ENCODE measurements at regions not wholly inside any gene's neighbourhood (a gene's known extent, or its start where the extent isn't known, plus 50 kb on each side); places are given as distances from the start of the nearest gene placed in this dataset.
"Not testable (repeated sequence)": the region's sequence is repeated elsewhere in the genome, so short reads cannot be mapped to it uniquely, and the experiment has no call there.

- not testable (repeated sequence) for DNase-seq
Observed at GRCh38 chr11:87531835-87532234, 494.1 kb downstream of the TMEM135 start.

GRCh38 chr11:87529486-87529885 lies 491.8 kb downstream of the TMEM135 start:
- no peak for DNase-seq

- no peak for DNase-seq
Observed at GRCh38 chr11:87528752-87529151, 491.0 kb downstream of the TMEM135 start.

GRCh38 chr11:87523276-87523675 lies 485.5 kb downstream of the TMEM135 start:
- DNase-seq: no peak

DNA sequence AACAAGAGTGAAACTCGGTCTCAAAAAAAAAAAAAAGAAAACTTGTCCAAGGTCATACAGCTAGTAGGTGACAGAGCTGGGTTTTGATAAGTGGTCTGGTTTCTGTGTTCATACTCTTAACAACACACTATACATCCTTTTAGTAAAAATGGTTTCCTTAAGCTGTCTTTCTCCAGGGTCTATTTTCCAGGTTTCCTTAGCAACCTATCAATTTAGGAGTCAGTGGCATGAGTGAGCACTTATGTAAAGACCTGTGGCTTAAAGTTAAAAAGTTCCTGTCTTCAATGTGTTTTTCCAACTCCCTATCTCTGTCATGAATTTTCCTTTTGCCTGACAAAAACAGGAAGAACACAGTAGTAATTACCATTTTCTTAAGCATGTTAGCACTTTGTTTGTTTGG lies 480.5 kb downstream of the TMEM135 start:
- no peak for DNase-seq

DNA sequence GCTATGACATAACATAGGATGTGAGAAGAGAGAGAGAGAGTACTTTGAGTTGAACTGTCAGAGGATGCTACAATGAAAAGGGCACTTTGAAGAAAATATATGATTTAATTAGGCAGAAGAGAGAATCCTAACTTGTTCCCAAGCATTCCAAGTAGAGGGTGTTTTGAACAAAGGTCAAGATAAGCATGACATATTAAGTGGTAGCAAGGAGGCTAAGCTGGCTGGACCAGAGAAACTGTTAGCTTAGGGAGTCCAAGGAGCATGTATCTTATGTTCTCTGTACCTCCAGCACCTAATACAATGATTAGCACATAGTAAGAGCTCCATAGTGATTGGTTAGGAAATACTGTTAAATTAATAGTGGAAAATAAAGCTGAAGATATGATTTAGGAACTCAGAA lies 479.6 kb downstream of the TMEM135 start:
- no peak for DNase-seq

GRCh38 chr11:87507722-87508121 lies 470.0 kb downstream of the TMEM135 start:
- not testable (repeated sequence) for DNase-seq

GRCh38 chr11:87506946-87507345 lies 469.2 kb downstream of the TMEM135 start:
- DNase-seq: not testable (repeated sequence)

- no peak for DNase-seq
Observed at GRCh38 chr11:87501388-87501787, 463.7 kb downstream of the TMEM135 start.

GRCh38 chr11:87494936-87495335 lies 457.2 kb downstream of the TMEM135 start:
- DNase-seq: not testable (repeated sequence)

DNA sequence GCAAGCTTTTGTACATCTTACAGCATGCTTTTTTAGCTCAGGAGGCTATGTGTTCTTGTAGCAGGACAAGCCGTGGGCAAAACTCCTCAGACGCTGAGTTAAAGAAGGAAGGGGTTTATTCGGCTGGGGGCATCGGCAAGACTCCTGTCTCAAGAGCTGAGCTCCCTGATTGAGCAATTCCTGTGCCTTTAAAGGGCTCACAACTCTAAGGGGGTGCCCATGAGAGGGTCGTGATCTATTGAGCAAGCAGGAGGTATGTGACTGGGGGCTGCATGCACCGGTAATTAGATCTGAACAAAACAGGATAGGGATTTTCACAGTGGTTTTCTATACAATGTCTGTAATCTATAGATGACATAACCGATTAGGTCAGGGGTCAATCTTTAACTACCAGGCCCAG lies 456.3 kb downstream of the TMEM135 start:
- not testable (repeated sequence) for DNase-seq

DNA sequence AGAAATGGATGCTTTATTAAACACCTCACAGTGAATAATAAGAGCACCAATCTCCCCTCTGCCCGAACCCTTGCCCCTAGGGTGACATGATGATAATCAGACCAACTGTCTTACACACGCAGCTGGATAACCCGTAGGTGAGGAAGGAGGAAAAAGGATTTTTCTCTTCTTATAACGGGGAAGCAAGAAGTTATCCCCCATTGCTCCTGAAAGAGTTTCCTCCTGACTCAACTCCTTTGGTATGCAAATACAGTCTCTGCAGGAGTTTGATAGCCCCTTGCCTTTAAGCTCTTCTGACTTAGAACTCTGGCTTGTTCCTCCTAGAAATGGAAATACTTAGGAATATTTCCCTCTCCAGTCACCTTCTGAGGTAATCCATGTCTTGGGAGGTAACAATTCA lies 455.8 kb downstream of the TMEM135 start:
- DNase-seq: no peak

GRCh38 chr11:87491381-87491780 lies 453.6 kb downstream of the TMEM135 start:
- no peak for DNase-seq

DNA sequence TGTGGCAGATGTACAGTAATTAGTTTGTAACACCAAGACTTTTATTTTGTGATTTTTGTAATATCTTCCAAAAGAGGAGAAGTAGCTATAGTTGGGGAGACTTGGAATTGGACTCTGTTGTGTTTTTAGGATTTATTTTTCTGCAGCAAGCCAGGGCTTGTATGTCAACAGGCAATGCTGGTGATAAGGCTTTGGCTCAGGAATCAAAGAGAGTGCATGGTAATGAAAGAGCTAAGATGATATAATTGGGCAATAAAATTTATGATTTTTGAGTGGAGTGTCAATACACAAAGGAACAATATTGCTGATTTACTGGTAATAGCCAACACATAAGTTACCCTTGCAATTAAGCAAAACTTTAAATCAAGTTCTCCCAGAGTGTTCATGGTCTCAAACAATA lies 452.9 kb downstream of the TMEM135 start:
- no peak for DNase-seq

GRCh38 chr11:87484566-87484965 lies 446.8 kb downstream of the TMEM135 start:
- DNase-seq: no peak

DNA sequence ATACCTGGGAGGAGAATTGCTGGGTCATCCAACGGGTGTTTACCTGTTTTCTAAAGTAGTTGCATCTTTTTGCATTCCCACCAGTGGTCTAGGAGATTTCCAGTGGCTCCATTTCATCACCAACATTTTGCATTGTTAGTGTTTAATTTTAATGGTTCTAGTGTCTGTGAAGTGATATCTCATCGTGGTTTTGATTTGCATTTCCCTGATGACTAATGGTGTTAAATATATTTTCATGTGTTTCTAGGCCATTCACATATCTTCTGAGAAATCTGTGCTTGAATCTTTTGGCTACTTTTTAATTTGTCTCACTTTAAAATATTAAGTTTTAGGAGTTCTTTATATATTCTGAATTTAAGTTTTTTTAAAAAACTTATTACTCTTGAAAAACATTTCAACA lies 439.6 kb downstream of the TMEM135 start:
- DNase-seq: no peak

DNA sequence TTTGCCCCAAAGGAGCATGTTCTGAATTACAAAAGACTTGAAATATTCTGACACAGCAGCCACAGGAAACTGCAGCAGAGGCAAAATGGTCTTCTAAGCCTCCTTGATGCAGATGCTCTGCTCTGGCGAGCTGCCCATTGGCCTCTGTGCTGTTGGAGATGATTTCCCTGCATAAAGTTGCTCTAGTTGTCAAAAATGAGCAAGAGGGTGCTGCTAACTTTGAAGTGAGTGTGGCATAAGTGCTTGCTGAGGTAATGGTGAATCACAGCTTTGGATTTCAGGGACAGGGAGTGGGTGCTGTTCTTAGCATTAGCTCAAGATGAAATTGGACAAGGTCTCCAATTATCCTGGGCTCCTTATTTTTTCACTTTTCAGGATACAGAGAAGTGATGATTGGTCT lies 435.4 kb downstream of the TMEM135 start:
- DNase-seq: no peak

GRCh38 chr11:87466223-87466622 lies 428.5 kb downstream of the TMEM135 start:
- DNase-seq: no peak

GRCh38 chr11:87465716-87466115 lies 428.0 kb downstream of the TMEM135 start:
- DNase-seq: no peak

DNA sequence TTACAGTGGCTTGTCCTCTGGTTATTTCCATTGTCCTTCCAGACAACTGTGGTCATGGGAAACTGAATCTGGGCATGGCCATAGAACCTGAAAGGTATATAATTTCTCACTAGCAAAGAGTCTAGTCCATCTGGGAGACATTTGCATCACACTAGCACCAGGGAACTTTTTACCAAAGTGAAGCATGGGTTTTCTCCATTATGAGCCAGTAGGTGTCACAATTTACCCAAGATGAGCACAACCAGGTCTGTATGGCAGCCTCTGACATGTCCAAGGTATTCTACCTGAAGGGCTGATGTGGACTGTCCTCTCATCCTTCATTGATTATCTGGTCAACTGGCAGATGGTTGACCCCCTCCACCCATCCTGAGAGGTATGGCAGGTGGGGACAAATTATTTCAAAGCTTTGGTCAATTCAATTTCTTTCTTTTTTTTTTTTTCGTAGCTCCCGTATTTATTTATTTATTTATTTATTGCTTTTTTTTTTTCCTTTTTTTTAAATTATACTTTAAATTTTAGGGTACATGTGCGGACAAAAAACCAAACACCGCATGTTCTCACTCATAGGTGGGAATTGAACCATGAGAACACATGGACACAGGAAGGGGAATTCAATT lies 425.9 kb downstream of the TMEM135 start:
- no peak for DNase-seq

- DNase-seq: no peak
Observed at GRCh38 chr11:87462171-87462570, 424.4 kb downstream of the TMEM135 start.

DNA sequence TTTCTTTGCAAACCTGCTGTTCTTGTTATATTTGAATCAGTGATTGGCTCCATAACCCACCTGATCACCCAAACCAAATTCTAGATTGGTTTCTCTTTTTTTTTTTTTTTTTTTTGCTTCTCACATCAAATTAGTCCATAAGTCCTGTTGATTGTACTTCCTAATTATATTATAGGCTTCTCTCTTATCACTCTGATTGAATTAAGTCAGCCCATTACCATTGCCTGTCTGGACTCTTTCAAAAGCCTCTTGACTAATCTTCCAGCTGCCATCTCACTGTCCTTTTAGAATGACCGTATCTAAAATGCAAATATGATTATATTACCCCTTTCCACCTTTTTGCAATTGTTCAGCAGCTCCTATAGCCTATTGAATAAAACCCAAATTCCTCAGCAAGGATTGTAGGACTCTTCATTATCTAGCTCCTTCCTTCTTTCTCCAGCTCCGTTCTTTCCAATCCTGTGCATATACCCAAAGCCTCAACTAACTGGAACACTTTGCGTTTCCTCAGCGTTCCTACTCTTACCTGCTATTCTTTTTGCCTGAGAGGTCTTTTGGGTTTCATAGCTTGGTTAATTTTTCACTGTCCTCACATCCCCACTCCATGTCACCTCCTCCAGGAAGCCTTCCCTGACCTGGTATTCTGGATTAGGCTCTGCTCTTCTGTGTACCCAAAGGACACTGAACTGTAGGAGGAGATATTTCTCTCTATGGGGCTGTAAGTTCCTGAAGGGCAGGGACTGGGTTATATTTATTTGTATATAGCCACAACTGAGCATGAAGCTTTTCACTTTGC lies 423.3 kb downstream of the TMEM135 start:
- DNase-seq: no peak

DNA sequence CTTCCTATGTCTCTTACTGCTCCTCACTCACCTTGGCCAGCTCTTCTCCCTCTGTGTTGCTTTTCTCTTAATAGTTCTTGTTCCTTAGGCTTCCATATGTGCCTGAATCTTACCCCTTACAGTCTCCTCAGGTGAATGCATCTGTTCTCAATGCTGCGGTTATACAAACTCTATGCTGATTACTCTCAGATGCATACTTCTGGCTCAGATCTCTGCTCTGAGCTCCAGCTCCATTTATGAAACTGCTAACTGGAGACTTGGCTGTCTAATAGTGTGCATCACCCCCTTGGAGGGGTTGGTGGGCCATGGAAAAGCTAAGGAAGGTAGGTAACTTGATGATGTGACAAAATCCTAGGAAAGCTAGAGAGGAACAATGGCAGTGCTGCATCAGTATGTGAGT lies 422.5 kb downstream of the TMEM135 start:
- no peak for DNase-seq

DNA sequence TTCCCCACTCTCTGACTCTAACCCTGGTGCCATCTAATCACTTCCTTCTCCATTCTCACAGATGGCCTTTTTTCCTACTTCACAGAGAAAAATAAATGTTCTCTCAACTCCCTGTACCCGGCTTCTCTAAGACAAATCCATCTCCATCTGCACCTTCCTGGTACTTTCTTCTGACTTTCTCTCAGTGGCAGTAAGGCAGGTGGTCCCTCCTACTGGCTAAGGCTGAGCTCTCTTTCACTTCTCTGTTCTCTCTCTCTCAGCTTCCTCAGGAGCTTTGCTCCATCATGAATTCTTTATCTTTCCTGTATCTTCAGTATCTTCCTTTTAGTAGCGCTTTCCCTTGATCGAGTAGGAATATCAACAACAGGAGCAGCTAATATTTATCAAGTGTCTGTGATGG lies 421.6 kb downstream of the TMEM135 start:
- no peak for DNase-seq

DNA sequence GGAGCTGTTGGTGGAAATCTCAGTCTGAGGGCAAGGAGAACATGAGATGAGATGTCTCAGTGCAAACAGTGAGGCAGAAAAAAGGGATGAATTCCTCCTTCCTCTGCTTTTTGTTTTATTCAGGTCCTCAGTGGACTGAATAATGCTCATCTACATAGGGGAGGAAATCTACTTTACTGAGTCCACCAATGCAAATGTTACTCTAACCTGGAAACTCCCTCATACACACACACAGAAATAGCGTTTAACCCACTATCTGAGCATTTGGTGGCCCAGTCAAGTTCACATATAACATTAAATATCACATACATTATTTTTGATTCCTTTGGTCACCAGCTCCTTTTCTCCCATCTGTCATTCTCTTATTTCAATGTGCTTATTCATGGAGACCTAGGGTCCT lies 418.8 kb downstream of the TMEM135 start:
- no peak for DNase-seq

Measured in NCI-H2107 (cell line).